Glutamatergic neuron (in vitro differentiated cells): ENCODE measurements at regions not wholly inside any gene's neighbourhood (a gene's known extent, or its start where the extent isn't known, plus 50 kb on each side); places are given as distances from the start of the nearest gene placed in this dataset.

ENCODE experiments used
- DNase-seq: peaks from one replicate; pipeline ENCODE4 v3.0.0; 2022
- H3K27ac Mint-ChIP-seq: one replicate; pipeline ENCODE4 v1.8.0; 2020; ENCODE audit warnings: mild to moderate bottlenecking, mixed read lengths, inconsistent platforms; ENCODE audit not compliant: unreplicated experiment
- H3K27me3 Mint-ChIP-seq: one replicate; pipeline ENCODE4 v1.8.0; 2020; ENCODE audit warnings: mild to moderate bottlenecking, moderate library complexity, mixed read lengths, inconsistent platforms; ENCODE audit not compliant: unreplicated experiment
- H3K36me3 Mint-ChIP-seq: one replicate; pipeline ENCODE4 v1.8.0; 2020; ENCODE audit warnings: mild to moderate bottlenecking, mixed read lengths, inconsistent platforms; ENCODE audit not compliant: unreplicated experiment
- H3K4me1 Mint-ChIP-seq: one replicate; pipeline ENCODE4 v1.8.0; 2020; ENCODE audit warnings: mild to moderate bottlenecking, low read depth, mixed read lengths, inconsistent platforms; ENCODE audit not compliant: unreplicated experiment
- H3K4me3 Mint-ChIP-seq: one replicate; pipeline ENCODE4 v1.8.0; 2020; ENCODE audit warnings: mild to moderate bottlenecking, mixed read lengths, inconsistent platforms; ENCODE audit not compliant: unreplicated experiment
- H3K9me3 Mint-ChIP-seq: one replicate; pipeline ENCODE4 v1.8.0; 2020; ENCODE audit warnings: mild to moderate bottlenecking, moderate library complexity, mixed read lengths, inconsistent platforms; ENCODE audit not compliant: unreplicated experiment
- CTCF ChIP-seq: fragments of 200-600 bp; sonication (generic); IDR thresholded peaks from one replicate; pipeline ENCODE4 v1.5.0; 2021; ENCODE audit not compliant: partially characterized antibody, unreplicated experiment

GRCh38 chr22:49656291-49656851 is 171.3 kb downstream of the BRD1 start:
- no peak for DNase-seq
- H3K27ac Mint-ChIP-seq: no peak overlapping the region
- no peaks in the 10 kb centered on the region for H3K36me3 Mint-ChIP-seq
- peaks cover 4% of the 10 kb centered on the region for H3K27me3 Mint-ChIP-seq
- H3K4me3 Mint-ChIP-seq: no peak overlapping the region
- no peaks in the 10 kb centered on the region for H3K4me1 Mint-ChIP-seq
- peaks cover 22% of the 10 kb centered on the region for H3K9me3 Mint-ChIP-seq
- TF ChIP-seq CTCF: no peak

- H3K27me3 Mint-ChIP-seq: peaks cover 4% of the 10 kb centered on the region
- no peaks in the 10 kb centered on the region for H3K4me1 Mint-ChIP-seq
- no peak for TF ChIP-seq CTCF
- H3K27ac Mint-ChIP-seq: no peak overlapping the region
- no peak for DNase-seq
- H3K4me3 Mint-ChIP-seq: no peak overlapping the region
- H3K9me3 Mint-ChIP-seq: peaks cover 19% of the 10 kb centered on the region
- no peaks in the 10 kb centered on the region for H3K36me3 Mint-ChIP-seq
Observed at GRCh38 chr22:49655168-49655812, 172.4 kb downstream of the BRD1 start.

GRCh38 chr22:49650336-49651241 is 177.1 kb downstream of the BRD1 start:
- DNase-seq: no peak
- TF ChIP-seq CTCF: no peak
- peaks cover 19% of the 10 kb centered on the region for H3K9me3 Mint-ChIP-seq
- H3K27me3 Mint-ChIP-seq: peaks cover 2% of the 10 kb centered on the region
- no peaks in the 10 kb centered on the region for H3K4me1 Mint-ChIP-seq
- H3K4me3 Mint-ChIP-seq: no peak overlapping the region
- H3K27ac Mint-ChIP-seq: no peak overlapping the region
- H3K36me3 Mint-ChIP-seq: peaks cover 5% of the 10 kb centered on the region

- no peaks in the 10 kb centered on the region for H3K4me1 Mint-ChIP-seq
- H3K27ac Mint-ChIP-seq: no peak overlapping the region
- DNase-seq: no peak
- H3K27me3 Mint-ChIP-seq: peaks cover 2% of the 10 kb centered on the region
- H3K9me3 Mint-ChIP-seq: peaks cover 16% of the 10 kb centered on the region
- no peak overlapping the region for H3K4me3 Mint-ChIP-seq
- peaks cover 5% of the 10 kb centered on the region for H3K36me3 Mint-ChIP-seq
- no peak for TF ChIP-seq CTCF
Observed at GRCh38 chr22:49649166-49650068, 178.3 kb downstream of the BRD1 start.
